ENCODE measurements at regions not wholly inside any gene's neighbourhood (a gene's known extent, or its start where the extent isn't known, plus 50 kb on each side); places are given as distances from the start of the nearest gene placed in this dataset.
A peak's percentile ranks its signal among the peaks of the same experiment; 100 is the strongest.

DNA sequence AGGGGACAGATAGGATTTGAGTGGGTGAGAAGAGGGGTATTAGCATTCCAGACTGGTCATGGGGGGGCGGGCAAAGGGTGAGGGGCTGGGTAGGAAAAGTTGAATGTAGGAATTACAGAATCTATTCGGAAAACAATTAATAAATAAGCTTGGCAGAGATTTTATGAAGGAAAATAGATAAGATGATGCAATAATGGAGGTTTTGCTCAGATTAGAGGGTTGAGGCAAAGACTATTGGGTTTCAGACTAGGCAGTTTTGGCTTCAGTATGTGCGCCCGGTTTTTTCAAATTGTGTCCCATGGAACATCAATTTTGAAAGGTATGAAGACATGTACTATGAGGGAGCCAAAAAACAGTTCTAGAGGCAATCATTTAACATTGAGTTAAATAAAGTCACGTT is 410.6 kb downstream of the SPRY1 start:
- no peaks in the 10 kb centered on the region for H3K27me3 ChIP-seq (ENCODE audit: control insufficient read depth in 1 of 2, insufficient read depth in 2 of 2, low read length in 2 of 2)
- no peaks in the 10 kb centered on the region for H3K36me3 ChIP-seq (ENCODE audit: insufficient read depth, low read length)
- no peak overlapping the region for H3K27ac ChIP-seq (ENCODE audit: low read depth, low read length)
- H3K9ac ChIP-seq (ENCODE audit: low read length) = no peak overlapping the region
- H3K9me3 ChIP-seq (ENCODE audit: low read length) = no peaks in the 10 kb centered on the region
- peaks cover 17% of the 10 kb centered on the region for H3K4me1 ChIP-seq (ENCODE audit: insufficient read depth, low read length)
- no peak overlapping the region for H3K4me3 ChIP-seq (ENCODE audit: low read depth in 1 of 2, low read length in 2 of 2)

DNA sequence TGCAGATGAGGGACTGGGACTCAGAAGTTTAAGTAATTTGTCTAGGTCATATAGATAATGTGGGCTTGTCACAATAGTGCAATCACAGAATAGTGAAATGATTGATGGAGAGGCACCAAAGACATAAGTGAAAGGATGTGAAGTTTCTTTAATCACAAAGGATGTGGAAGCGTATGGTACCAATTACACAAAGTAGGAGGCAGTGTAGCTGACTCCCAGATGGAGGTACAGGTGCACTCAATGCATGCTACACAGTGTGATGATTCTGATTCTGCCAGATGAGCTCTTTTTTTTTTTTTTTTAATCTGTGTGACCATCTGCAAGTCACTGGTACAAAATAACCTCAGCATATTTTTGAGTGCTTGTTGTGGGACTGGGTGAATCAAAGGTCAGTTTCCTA is 411.3 kb downstream of the SPRY1 start:
- H3K27ac ChIP-seq (ENCODE audit: low read depth, low read length) = no peak overlapping the region
- H3K27me3 ChIP-seq (ENCODE audit: control insufficient read depth in 1 of 2, insufficient read depth in 2 of 2, low read length in 2 of 2) = no peaks in the 10 kb centered on the region
- peaks cover 11% of the 10 kb centered on the region for H3K4me1 ChIP-seq (ENCODE audit: insufficient read depth, low read length)
- no peaks in the 10 kb centered on the region for H3K9me3 ChIP-seq (ENCODE audit: low read length)
- no peak overlapping the region for H3K4me3 ChIP-seq (ENCODE audit: low read depth in 1 of 2, low read length in 2 of 2)
- no peak overlapping the region for H3K9ac ChIP-seq (ENCODE audit: low read length)
- H3K36me3 ChIP-seq (ENCODE audit: insufficient read depth, low read length) = no peaks in the 10 kb centered on the region

DNA sequence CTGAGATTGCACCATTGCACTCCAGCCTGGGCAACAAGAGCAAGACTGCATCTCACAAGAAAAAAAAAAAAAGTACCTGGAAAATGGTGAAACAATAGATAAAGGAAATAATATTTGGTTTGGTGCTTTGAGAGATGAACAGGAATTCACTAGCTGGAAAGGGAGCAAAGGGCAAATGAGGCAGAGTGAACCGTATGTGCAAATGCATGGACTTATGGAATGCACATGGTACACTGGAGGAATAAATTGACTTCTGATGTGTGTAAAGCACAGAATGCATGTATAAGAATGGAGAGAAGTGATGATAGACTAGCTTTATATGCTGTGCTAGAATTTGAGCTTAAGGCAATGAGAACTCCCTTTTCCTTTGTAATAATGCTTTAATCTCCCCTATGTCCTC is 413.3 kb downstream of the SPRY1 start:
- no peaks in the 10 kb centered on the region for H3K27me3 ChIP-seq (ENCODE audit: control insufficient read depth in 1 of 2, insufficient read depth in 2 of 2, low read length in 2 of 2)
- peaks cover 9% of the 10 kb centered on the region for H3K4me1 ChIP-seq (ENCODE audit: insufficient read depth, low read length)
- no peaks in the 10 kb centered on the region for H3K9me3 ChIP-seq (ENCODE audit: low read length)
- no peak overlapping the region for H3K9ac ChIP-seq (ENCODE audit: low read length)
- no peak overlapping the region for H3K4me3 ChIP-seq (ENCODE audit: low read depth in 1 of 2, low read length in 2 of 2)
- no peaks in the 10 kb centered on the region for H3K36me3 ChIP-seq (ENCODE audit: insufficient read depth, low read length)
- H3K27ac ChIP-seq (ENCODE audit: low read depth, low read length) = no peak overlapping the region

GRCh38 chr4:123812066-123812390 is 415.4 kb downstream of the SPRY1 start:
- H3K9ac ChIP-seq (ENCODE audit: low read length) = peak overlapping the region; percentile 16

GRCh38 chr4:123813901-123814300 is 417.3 kb downstream of the SPRY1 start:
- Histone ChIP-seq H3K9me3 (ENCODE audit: low read length) (no peaks in the 10 kb centered on the region), H3K27me3 (ENCODE audit: control insufficient read depth in 1 of 2, insufficient read depth in 2 of 2, low read length in 2 of 2) (no peaks in the 10 kb centered on the region), H3K27ac (ENCODE audit: low read depth, low read length) (no peak overlapping the region), H3K36me3 (ENCODE audit: insufficient read depth, low read length) (no peaks in the 10 kb centered on the region), H3K4me1 (ENCODE audit: insufficient read depth, low read length) (peaks cover 9% of the 10 kb centered on the region), H3K4me3 (ENCODE audit: low read depth in 1 of 2, low read length in 2 of 2) (no peak overlapping the region), H3K9ac (ENCODE audit: low read length) (no peak overlapping the region)

More at GRCh38 chr4:123812066-123812390, 415.4 kb downstream of the SPRY1 start:
- Histone ChIP-seq H3K36me3 (ENCODE audit: insufficient read depth, low read length) (no peaks in the 10 kb centered on the region), H3K27ac (ENCODE audit: low read depth, low read length) (peak overlapping the region; percentile 60), H3K9me3 (ENCODE audit: low read length) (no peaks in the 10 kb centered on the region), H3K4me1 (ENCODE audit: insufficient read depth, low read length) (peaks cover 9% of the 10 kb centered on the region), H3K4me3 (ENCODE audit: low read depth in 1 of 2, low read length in 2 of 2) (peak overlapping the region in 1 of 2 donors; percentile 29), H3K27me3 (ENCODE audit: control insufficient read depth in 1 of 2, insufficient read depth in 2 of 2, low read length in 2 of 2) (no peaks in the 10 kb centered on the region)

- no peaks in the 10 kb centered on the region for H3K36me3 ChIP-seq (ENCODE audit: insufficient read depth, low read length)
- no peaks in the 10 kb centered on the region for H3K27me3 ChIP-seq (ENCODE audit: control insufficient read depth in 1 of 2, insufficient read depth in 2 of 2, low read length in 2 of 2)
- H3K4me1 ChIP-seq (ENCODE audit: insufficient read depth, low read length) = peaks cover 8% of the 10 kb centered on the region
- H3K27ac ChIP-seq (ENCODE audit: low read depth, low read length) = no peak overlapping the region
- no peaks in the 10 kb centered on the region for H3K9me3 ChIP-seq (ENCODE audit: low read length)
- H3K4me3 ChIP-seq (ENCODE audit: low read depth in 1 of 2, low read length in 2 of 2) = no peak overlapping the region
- H3K9ac ChIP-seq (ENCODE audit: low read length) = no peak overlapping the region
These were observed 419.9 kb downstream of the SPRY1 start for GRCh38 chr4:123816462-123816861.

- Histone ChIP-seq H3K27me3 (ENCODE audit: control insufficient read depth in 1 of 2, insufficient read depth in 2 of 2, low read length in 2 of 2) (no peaks in the 10 kb centered on the region), H3K27ac (ENCODE audit: low read depth, low read length) (no peak overlapping the region), H3K36me3 (ENCODE audit: insufficient read depth, low read length) (no peaks in the 10 kb centered on the region), H3K9ac (ENCODE audit: low read length) (no peak overlapping the region), H3K4me3 (ENCODE audit: low read depth in 1 of 2, low read length in 2 of 2) (no peak overlapping the region), H3K4me1 (ENCODE audit: insufficient read depth, low read length) (peaks cover 2% of the 10 kb centered on the region), H3K9me3 (ENCODE audit: low read length) (no peaks in the 10 kb centered on the region)
These were observed 420.6 kb downstream of the SPRY1 start for GRCh38 chr4:123817025-123817688.

- Histone ChIP-seq H3K9me3 (ENCODE audit: low read length) (no peaks in the 10 kb centered on the region), H3K4me1 (ENCODE audit: insufficient read depth, low read length) (no peaks in the 10 kb centered on the region), H3K27ac (ENCODE audit: low read depth, low read length) (no peak overlapping the region), H3K36me3 (ENCODE audit: insufficient read depth, low read length) (no peaks in the 10 kb centered on the region), H3K27me3 (ENCODE audit: control insufficient read depth in 1 of 2, insufficient read depth in 2 of 2, low read length in 2 of 2) (no peaks in the 10 kb centered on the region), H3K4me3 (ENCODE audit: low read depth in 1 of 2, low read length in 2 of 2) (no peak overlapping the region), H3K9ac (ENCODE audit: low read length) (no peak overlapping the region)
These were observed 422.9 kb downstream of the SPRY1 start for GRCh38 chr4:123819362-123820035.

DNA sequence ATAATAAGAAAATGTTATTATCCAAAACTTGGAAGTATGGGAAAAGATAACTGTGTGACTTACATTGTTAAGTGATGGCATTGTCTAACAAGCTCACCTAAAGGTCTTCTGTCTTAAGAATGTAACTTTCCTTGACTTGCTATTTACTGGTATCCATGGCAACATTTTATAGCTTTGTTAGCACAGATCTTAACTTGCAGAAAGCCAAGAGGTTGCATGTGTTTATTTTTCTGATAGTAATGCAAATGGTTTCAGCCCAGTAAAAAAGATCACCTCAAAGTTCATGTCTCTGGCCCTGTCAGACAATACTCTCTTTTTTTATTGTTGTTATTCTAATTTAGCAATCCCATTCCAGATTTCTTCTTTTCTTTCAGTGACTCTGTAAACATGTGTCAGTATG is 425.3 kb downstream of the SPRY1 start:
- Histone ChIP-seq H3K9me3 (ENCODE audit: low read length) (no peaks in the 10 kb centered on the region), H3K4me3 (ENCODE audit: low read depth in 1 of 2, low read length in 2 of 2) (no peak overlapping the region), H3K9ac (ENCODE audit: low read length) (no peak overlapping the region), H3K4me1 (ENCODE audit: insufficient read depth, low read length) (no peaks in the 10 kb centered on the region), H3K27ac (ENCODE audit: low read depth, low read length) (no peak overlapping the region), H3K36me3 (ENCODE audit: insufficient read depth, low read length) (no peaks in the 10 kb centered on the region), H3K27me3 (ENCODE audit: control insufficient read depth in 1 of 2, insufficient read depth in 2 of 2, low read length in 2 of 2) (no peaks in the 10 kb centered on the region)

GRCh38 chr4:123822353-123822752 is 425.8 kb downstream of the SPRY1 start:
- no peak overlapping the region for H3K27ac ChIP-seq (ENCODE audit: low read depth, low read length)
- no peaks in the 10 kb centered on the region for H3K9me3 ChIP-seq (ENCODE audit: low read length)
- H3K4me1 ChIP-seq (ENCODE audit: insufficient read depth, low read length) = no peaks in the 10 kb centered on the region
- no peak overlapping the region for H3K9ac ChIP-seq (ENCODE audit: low read length)
- no peaks in the 10 kb centered on the region for H3K27me3 ChIP-seq (ENCODE audit: control insufficient read depth in 1 of 2, insufficient read depth in 2 of 2, low read length in 2 of 2)
- no peak overlapping the region for H3K4me3 ChIP-seq (ENCODE audit: low read depth in 1 of 2, low read length in 2 of 2)
- no peaks in the 10 kb centered on the region for H3K36me3 ChIP-seq (ENCODE audit: insufficient read depth, low read length)

- H3K9me3 ChIP-seq (ENCODE audit: low read length) = no peaks in the 10 kb centered on the region
- no peak overlapping the region for H3K4me3 ChIP-seq (ENCODE audit: low read depth in 1 of 2, low read length in 2 of 2)
- H3K27ac ChIP-seq (ENCODE audit: low read depth, low read length) = no peak overlapping the region
- no peaks in the 10 kb centered on the region for H3K4me1 ChIP-seq (ENCODE audit: insufficient read depth, low read length)
- no peak overlapping the region for H3K9ac ChIP-seq (ENCODE audit: low read length)
- H3K27me3 ChIP-seq (ENCODE audit: control insufficient read depth in 1 of 2, insufficient read depth in 2 of 2, low read length in 2 of 2) = no peaks in the 10 kb centered on the region
- no peaks in the 10 kb centered on the region for H3K36me3 ChIP-seq (ENCODE audit: insufficient read depth, low read length)
These were observed 426.6 kb downstream of the SPRY1 start for GRCh38 chr4:123823244-123823643.

GRCh38 chr4:123824524-123824923 is 427.9 kb downstream of the SPRY1 start:
- Histone ChIP-seq H3K4me3 (ENCODE audit: low read depth in 1 of 2, low read length in 2 of 2) (no peak overlapping the region), H3K9ac (ENCODE audit: low read length) (no peak overlapping the region), H3K36me3 (ENCODE audit: insufficient read depth, low read length) (no peaks in the 10 kb centered on the region), H3K27ac (ENCODE audit: low read depth, low read length) (no peak overlapping the region), H3K27me3 (ENCODE audit: control insufficient read depth in 1 of 2, insufficient read depth in 2 of 2, low read length in 2 of 2) (no peaks in the 10 kb centered on the region), H3K4me1 (ENCODE audit: insufficient read depth, low read length) (no peaks in the 10 kb centered on the region), H3K9me3 (ENCODE audit: low read length) (no peaks in the 10 kb centered on the region)

Data from muscle layer of colon (tissue), 2 donors.